ENCODE measurements at regions not wholly inside any gene's neighbourhood (a gene's known extent, or its start where the extent isn't known, plus 50 kb on each side); places are given as distances from the start of the nearest gene placed in this dataset.

GRCh38 chr14:42316693-42317092 lies 710.0 kb downstream of the LRFN5 start:
- intact Hi-C loops (cut with micrococcal nuclease), result no loop called here
- Mint-ChIP-seq H3K4me1 (ENCODE audit: low read depth) (no peaks in the 10 kb centered on the region), H3K36me3 (ENCODE audit: low read depth) (no peaks in the 10 kb centered on the region), H3K27ac (no peak overlapping the region), H3K9me3 (peaks cover 11% of the 10 kb centered on the region), H3K4me3 (no peak overlapping the region), H3K27me3 (ENCODE audit: insufficient read depth) (no peaks in the 10 kb centered on the region)
- no peak for DNase-seq (ENCODE audit: low spot score)

GRCh38 chr14:42311876-42312275 lies 705.2 kb downstream of the LRFN5 start:
- Mint-ChIP-seq H3K36me3 (ENCODE audit: low read depth) (no peaks in the 10 kb centered on the region), H3K27ac (no peak overlapping the region), H3K27me3 (ENCODE audit: insufficient read depth) (no peaks in the 10 kb centered on the region), H3K9me3 (peaks cover 28% of the 10 kb centered on the region), H3K4me1 (ENCODE audit: low read depth) (no peaks in the 10 kb centered on the region), H3K4me3 (no peak overlapping the region)
- intact Hi-C loops (cut with micrococcal nuclease), result no loop called here
- DNase-seq (ENCODE audit: low spot score), result no peak

- Mint-ChIP-seq H3K36me3 (ENCODE audit: low read depth) (no peaks in the 10 kb centered on the region), H3K4me3 (no peak overlapping the region), H3K9me3 (peaks cover 44% of the 10 kb centered on the region), H3K4me1 (ENCODE audit: low read depth) (no peaks in the 10 kb centered on the region), H3K27ac (no peak overlapping the region), H3K27me3 (ENCODE audit: insufficient read depth) (no peaks in the 10 kb centered on the region)
- no peak for DNase-seq (ENCODE audit: low spot score)
- intact Hi-C loops (cut with micrococcal nuclease), result no loop called here
Measured at GRCh38 chr14:42307239-42307825, 700.7 kb downstream of the LRFN5 start.

GRCh38 chr14:42299692-42300091 lies 693.0 kb downstream of the LRFN5 start:
- no peaks in the 10 kb centered on the region for H3K36me3 Mint-ChIP-seq (ENCODE audit: low read depth)
- H3K27ac Mint-ChIP-seq, result no peak overlapping the region
- intact Hi-C loops (cut with micrococcal nuclease), result no loop called here
- H3K27me3 Mint-ChIP-seq (ENCODE audit: insufficient read depth), result no peaks in the 10 kb centered on the region
- H3K4me3 Mint-ChIP-seq, result no peak overlapping the region
- peaks cover 17% of the 10 kb centered on the region for H3K9me3 Mint-ChIP-seq
- DNase-seq (ENCODE audit: low spot score), result no peak
- no peaks in the 10 kb centered on the region for H3K4me1 Mint-ChIP-seq (ENCODE audit: low read depth)

GRCh38 chr14:42293180-42293579 lies 686.5 kb downstream of the LRFN5 start:
- DNase-seq (ENCODE audit: low spot score), result no peak
- H3K27me3 Mint-ChIP-seq (ENCODE audit: insufficient read depth), result no peaks in the 10 kb centered on the region
- intact Hi-C loops (cut with micrococcal nuclease), result no loop called here
- H3K4me1 Mint-ChIP-seq (ENCODE audit: low read depth), result no peaks in the 10 kb centered on the region
- H3K36me3 Mint-ChIP-seq (ENCODE audit: low read depth), result no peaks in the 10 kb centered on the region
- no peak overlapping the region for H3K4me3 Mint-ChIP-seq
- peaks cover 7% of the 10 kb centered on the region for H3K9me3 Mint-ChIP-seq
- H3K27ac Mint-ChIP-seq, result no peak overlapping the region

GRCh38 chr14:42277840-42278239 lies 671.2 kb downstream of the LRFN5 start:
- DNase-seq (ENCODE audit: low spot score), result no peak
- no peaks in the 10 kb centered on the region for H3K36me3 Mint-ChIP-seq (ENCODE audit: low read depth)
- no peaks in the 10 kb centered on the region for H3K27me3 Mint-ChIP-seq (ENCODE audit: insufficient read depth)
- H3K27ac Mint-ChIP-seq, result no peak overlapping the region
- no peak overlapping the region for H3K4me3 Mint-ChIP-seq
- H3K9me3 Mint-ChIP-seq, result peaks cover 38% of the 10 kb centered on the region
- intact Hi-C loops (cut with micrococcal nuclease), result no loop called here
- no peaks in the 10 kb centered on the region for H3K4me1 Mint-ChIP-seq (ENCODE audit: low read depth)

GRCh38 chr14:42269234-42269633 lies 662.6 kb downstream of the LRFN5 start:
- Mint-ChIP-seq H3K4me3 (no peak overlapping the region), H3K4me1 (ENCODE audit: low read depth) (no peaks in the 10 kb centered on the region), H3K36me3 (ENCODE audit: low read depth) (no peaks in the 10 kb centered on the region), H3K9me3 (peaks cover 30% of the 10 kb centered on the region), H3K27ac (no peak overlapping the region), H3K27me3 (ENCODE audit: insufficient read depth) (no peaks in the 10 kb centered on the region)
- DNase-seq (ENCODE audit: low spot score), result no peak
- intact Hi-C loops (cut with micrococcal nuclease), result no loop called here

GRCh38 chr14:42248131-42248530 lies 641.5 kb downstream of the LRFN5 start:
- no peaks in the 10 kb centered on the region for H3K27me3 Mint-ChIP-seq (ENCODE audit: insufficient read depth)
- H3K27ac Mint-ChIP-seq, result no peak overlapping the region
- no peaks in the 10 kb centered on the region for H3K4me1 Mint-ChIP-seq (ENCODE audit: low read depth)
- DNase-seq (ENCODE audit: low spot score), result no peak
- peaks cover 8% of the 10 kb centered on the region for H3K9me3 Mint-ChIP-seq
- H3K4me3 Mint-ChIP-seq, result no peak overlapping the region
- intact Hi-C loops (cut with micrococcal nuclease), result loop anchor here (10.0 kb wide), 1 partner anchor 127 kb away; no protein-coding TSS in a partner anchor
- H3K36me3 Mint-ChIP-seq (ENCODE audit: low read depth), result no peaks in the 10 kb centered on the region

GRCh38 chr14:42241101-42241500 lies 634.4 kb downstream of the LRFN5 start:
- intact Hi-C loops (cut with micrococcal nuclease), result loop anchor here (10.0 kb wide), 1 partner anchor 134 kb away; no protein-coding TSS in a partner anchor
- H3K4me3 Mint-ChIP-seq, result no peak overlapping the region
- no peak for DNase-seq (ENCODE audit: low spot score)
- no peak overlapping the region for H3K27ac Mint-ChIP-seq
- no peaks in the 10 kb centered on the region for H3K27me3 Mint-ChIP-seq (ENCODE audit: insufficient read depth)
- H3K36me3 Mint-ChIP-seq (ENCODE audit: low read depth), result no peaks in the 10 kb centered on the region
- no peaks in the 10 kb centered on the region for H3K4me1 Mint-ChIP-seq (ENCODE audit: low read depth)
- H3K9me3 Mint-ChIP-seq, result peaks cover 25% of the 10 kb centered on the region

GRCh38 chr14:42229976-42230375 lies 623.3 kb downstream of the LRFN5 start:
- intact Hi-C loops (cut with micrococcal nuclease), result no loop called here
- no peaks in the 10 kb centered on the region for H3K27me3 Mint-ChIP-seq (ENCODE audit: insufficient read depth)
- H3K27ac Mint-ChIP-seq, result no peak overlapping the region
- peaks cover 6% of the 10 kb centered on the region for H3K9me3 Mint-ChIP-seq
- DNase-seq (ENCODE audit: low spot score), result no peak
- no peaks in the 10 kb centered on the region for H3K36me3 Mint-ChIP-seq (ENCODE audit: low read depth)
- H3K4me3 Mint-ChIP-seq, result no peak overlapping the region
- H3K4me1 Mint-ChIP-seq (ENCODE audit: low read depth), result no peaks in the 10 kb centered on the region

GRCh38 chr14:42229294-42229693 lies 622.6 kb downstream of the LRFN5 start:
- intact Hi-C loops (cut with micrococcal nuclease), result no loop called here
- Mint-ChIP-seq H3K4me3 (no peak overlapping the region), H3K4me1 (ENCODE audit: low read depth) (no peaks in the 10 kb centered on the region), H3K9me3 (peaks cover 6% of the 10 kb centered on the region), H3K27me3 (ENCODE audit: insufficient read depth) (no peaks in the 10 kb centered on the region), H3K27ac (no peak overlapping the region), H3K36me3 (ENCODE audit: low read depth) (no peaks in the 10 kb centered on the region)
- DNase-seq (ENCODE audit: low spot score), result no peak

- Mint-ChIP-seq H3K27me3 (ENCODE audit: insufficient read depth) (no peaks in the 10 kb centered on the region), H3K4me1 (ENCODE audit: low read depth) (no peaks in the 10 kb centered on the region), H3K27ac (no peak overlapping the region), H3K9me3 (peaks cover 6% of the 10 kb centered on the region), H3K36me3 (ENCODE audit: low read depth) (no peaks in the 10 kb centered on the region), H3K4me3 (no peak overlapping the region)
- intact Hi-C loops (cut with micrococcal nuclease), result no loop called here
- DNase-seq (ENCODE audit: low spot score), result no peak
Measured at GRCh38 chr14:42228611-42229010, 621.9 kb downstream of the LRFN5 start.

GRCh38 chr14:42224053-42224888 lies 617.6 kb downstream of the LRFN5 start:
- no peak overlapping the region for H3K4me3 Mint-ChIP-seq
- no peaks in the 10 kb centered on the region for H3K4me1 Mint-ChIP-seq (ENCODE audit: low read depth)
- no peaks in the 10 kb centered on the region for H3K36me3 Mint-ChIP-seq (ENCODE audit: low read depth)
- no peaks in the 10 kb centered on the region for H3K27me3 Mint-ChIP-seq (ENCODE audit: insufficient read depth)
- no peak overlapping the region for H3K27ac Mint-ChIP-seq
- intact Hi-C loops (cut with micrococcal nuclease), result no loop called here
- DNase-seq (ENCODE audit: low spot score), result no peak
- H3K9me3 Mint-ChIP-seq, result peaks cover 17% of the 10 kb centered on the region
